Large intestine (tissue), 3 donors: ENCODE measurements at regions not wholly inside any gene's neighbourhood (a gene's known extent, or its start where the extent isn't known, plus 50 kb on each side); places are given as distances from the start of the nearest gene placed in this dataset.

Experiments used
- DNase-seq, 2 donors: peaks; one replicate each; pipeline versions ENCODE4 v3.0.0 to v3.0.0-alpha.2; 2013
- H3K27ac ChIP-seq: one replicate; pipeline ENCODE4 v1.5.1; 2013; ENCODE audit warnings: low read length
- H3K27me3 ChIP-seq: 2 replicates; pipeline ENCODE4 v1.6.1; 2013; ENCODE audit warnings: low read length; ENCODE audit not compliant: control insufficient read depth, insufficient read depth
- H3K36me3 ChIP-seq: 2 replicates; pipeline ENCODE4 v1.6.1; 2013; ENCODE audit warnings: low read length; ENCODE audit not compliant: control insufficient read depth, insufficient read depth
- H3K4me1 ChIP-seq: one replicate; pipeline ENCODE4 v1.6.1; 2013; ENCODE audit warnings: low read length; ENCODE audit not compliant: control insufficient read depth, insufficient read depth
- H3K4me3 ChIP-seq: one replicate; pipeline ENCODE4 v1.5.1; 2013; ENCODE audit warnings: low read length
- H3K9me3 ChIP-seq: one replicate; pipeline ENCODE4 v1.6.1; 2013; ENCODE audit warnings: mild to moderate bottlenecking, low read depth, low read length, moderate library complexity; ENCODE audit not compliant: control insufficient read depth
- WGBS: methylation state at CpG from one replicate; pipeline ENCODE4 v1.1.5; 2013; ENCODE audit warnings: low lambda C conversion rate; ENCODE audit not compliant: insufficient coverage; 5-methylcytosine and 5-hydroxymethylcytosine counted together

DNA sequence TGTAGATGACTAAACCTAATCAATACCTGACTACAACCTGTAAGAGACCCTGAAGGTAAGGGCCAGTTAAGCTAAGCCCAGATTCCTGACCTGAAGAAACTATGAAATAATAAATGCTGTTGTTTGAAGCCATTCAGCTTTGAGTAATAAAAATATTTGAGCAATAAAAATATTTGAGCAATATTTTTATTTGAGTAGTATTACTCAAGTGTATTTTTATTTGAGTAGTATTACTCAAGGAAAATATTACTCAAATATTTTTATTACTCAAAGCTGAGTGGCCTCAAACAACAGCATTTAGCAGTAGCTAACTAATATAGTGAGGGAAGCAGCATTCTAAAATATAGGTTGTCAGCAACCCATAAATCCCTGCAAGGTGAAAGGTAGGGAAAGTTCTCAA lies 143.8 kb upstream of the RARB start:
- no peak for DNase-seq
- Histone ChIP-seq H3K9me3 (no peaks in the 10 kb centered on the region), H3K4me3 (no peak overlapping the region), H3K27me3 (no peaks in the 10 kb centered on the region), H3K4me1 (no peaks in the 10 kb centered on the region), H3K27ac (no peak overlapping the region), H3K36me3 (no peaks in the 10 kb centered on the region)

DNA sequence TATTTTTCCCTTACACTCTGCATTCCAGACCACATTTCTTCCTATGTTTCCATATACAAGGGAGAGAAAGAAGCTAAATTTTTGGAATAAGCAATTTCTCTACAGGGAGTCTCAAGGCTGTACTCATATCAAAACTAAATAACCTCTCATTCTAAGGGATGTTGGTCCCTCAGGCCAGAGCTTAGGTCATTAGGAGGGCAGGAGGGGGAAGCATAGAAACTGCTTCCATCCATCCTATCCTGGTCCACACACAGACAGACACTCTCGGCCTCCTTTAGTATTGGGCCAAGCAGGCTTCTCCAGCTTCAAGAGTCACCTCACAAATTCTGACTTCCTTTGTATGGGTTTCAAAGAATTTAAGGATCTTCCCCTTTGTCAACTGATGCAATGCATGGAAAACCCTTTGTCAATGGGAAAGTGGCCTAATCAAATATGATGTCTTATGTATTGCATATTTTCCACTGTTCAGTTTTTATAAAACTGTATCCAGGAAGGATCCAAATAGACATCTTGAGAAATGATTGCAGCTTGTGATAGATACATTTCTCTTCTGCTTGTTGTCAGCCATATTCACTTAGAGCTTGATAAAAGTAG lies 140.7 kb upstream of the RARB start:
- H3K27ac ChIP-seq: no peak overlapping the region
- no peak overlapping the region for H3K4me3 ChIP-seq
- no peak for DNase-seq
- no peaks in the 10 kb centered on the region for H3K36me3 ChIP-seq
- no peaks in the 10 kb centered on the region for H3K27me3 ChIP-seq
- no CpG with 5 or more reads among the region's 1 CpG for WGBS
- H3K4me1 ChIP-seq: no peaks in the 10 kb centered on the region
- no peaks in the 10 kb centered on the region for H3K9me3 ChIP-seq

DNA sequence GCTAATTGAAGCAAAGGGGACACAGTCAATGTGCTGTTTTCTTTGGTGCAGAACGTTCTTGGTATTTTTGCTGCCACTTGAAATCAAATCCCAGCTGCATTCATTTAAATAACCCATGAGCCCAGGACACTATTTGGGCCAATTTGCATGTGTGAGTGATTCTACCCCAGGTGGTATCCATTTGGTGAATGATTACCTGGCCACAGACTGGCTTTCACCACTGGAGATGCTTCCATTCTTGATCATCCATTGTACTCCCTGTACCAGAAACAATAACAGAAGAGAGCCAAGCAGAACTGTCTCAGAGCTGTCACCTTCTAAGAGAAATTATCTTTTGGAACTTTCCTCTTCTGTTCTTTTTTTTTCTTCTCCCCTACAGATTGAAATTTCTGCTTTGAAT lies 139.7 kb upstream of the RARB start:
- WGBS: no CpG with 5 or more reads among the region's 1 CpG
- no peaks in the 10 kb centered on the region for H3K27me3 ChIP-seq

DNA sequence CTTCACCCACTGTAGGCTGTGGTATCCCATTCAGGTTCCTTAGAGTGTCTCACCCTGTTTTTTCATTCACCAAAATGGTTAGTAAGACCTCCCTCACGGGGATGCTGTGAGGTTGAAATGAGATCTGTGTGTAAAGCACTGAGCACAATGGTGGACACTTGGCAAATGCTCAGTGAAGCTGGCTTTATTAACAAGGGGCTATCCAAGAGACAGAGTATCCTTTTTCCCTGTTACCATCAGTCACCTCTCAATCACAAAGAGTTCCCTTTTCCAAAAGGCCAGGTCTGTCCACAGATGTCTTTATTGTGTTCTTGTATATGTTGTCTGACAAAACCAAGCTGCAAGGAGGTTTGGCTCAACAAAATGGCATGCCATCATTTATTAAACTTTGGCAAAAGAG lies 138.9 kb upstream of the RARB start:
- WGBS: no CpG with 5 or more reads among the region's 1 CpG
- Histone ChIP-seq H3K4me1 (no peaks in the 10 kb centered on the region), H3K4me3 (no peak overlapping the region), H3K9me3 (no peaks in the 10 kb centered on the region), H3K27me3 (no peaks in the 10 kb centered on the region), H3K36me3 (no peaks in the 10 kb centered on the region), H3K27ac (no peak overlapping the region)
- DNase-seq: no peak

More for the DNA sequence above, 139.7 kb upstream of the RARB start:
- Histone ChIP-seq H3K4me1 (no peaks in the 10 kb centered on the region), H3K27ac (no peak overlapping the region), H3K4me3 (no peak overlapping the region), H3K36me3 (no peaks in the 10 kb centered on the region), H3K9me3 (no peaks in the 10 kb centered on the region)
- no peak for DNase-seq

DNA sequence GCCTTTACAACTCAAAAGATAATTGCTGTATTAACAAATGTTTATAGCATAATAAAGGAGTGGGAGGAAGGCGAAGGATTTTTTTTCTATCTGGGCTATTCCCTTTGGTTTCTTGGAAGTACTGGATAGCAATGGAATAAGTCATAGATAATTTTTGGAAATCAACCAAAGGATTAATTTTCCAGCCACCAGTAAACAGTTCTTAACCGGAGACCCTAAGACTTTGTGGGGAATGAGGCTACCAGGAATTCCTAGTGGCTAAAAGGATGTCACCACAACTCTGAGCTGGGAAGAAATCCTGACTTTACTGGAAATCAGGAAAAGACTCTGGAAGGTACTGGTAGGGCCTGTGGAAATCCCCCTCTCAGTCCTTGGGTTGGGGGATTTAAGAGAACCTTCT lies 138.4 kb upstream of the RARB start:
- H3K4me3 ChIP-seq: no peak overlapping the region
- H3K27me3 ChIP-seq: no peaks in the 10 kb centered on the region
- H3K27ac ChIP-seq: no peak overlapping the region
- no peaks in the 10 kb centered on the region for H3K4me1 ChIP-seq
- no peak for DNase-seq
- H3K9me3 ChIP-seq: no peaks in the 10 kb centered on the region
- no CpG with 5 or more reads among the region's 2 CpGs for WGBS
- H3K36me3 ChIP-seq: no peaks in the 10 kb centered on the region

DNA sequence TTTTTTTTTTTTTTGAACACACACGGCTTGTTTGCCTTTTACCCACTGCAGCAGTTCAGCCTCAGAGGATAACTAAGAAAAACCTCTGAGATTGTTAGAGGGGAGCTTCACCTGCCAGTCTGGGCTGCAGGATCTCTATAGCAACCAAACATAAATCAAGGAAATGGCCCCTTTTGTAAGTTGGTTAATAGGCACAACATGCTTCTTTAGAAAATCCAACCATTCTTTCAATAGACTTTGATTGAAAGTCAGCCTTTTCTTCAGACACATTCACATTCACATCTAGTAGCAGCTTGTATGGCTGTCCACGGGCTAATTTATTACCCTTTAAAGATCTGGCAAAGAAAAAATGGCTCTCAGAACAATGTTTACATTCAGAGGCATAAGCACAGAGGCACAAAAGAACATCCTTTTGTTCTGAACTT lies 136.6 kb upstream of the RARB start:
- no peak overlapping the region for H3K27ac ChIP-seq
- 20% methylated on average over 1 of the region's 2 CpGs for WGBS

DNA sequence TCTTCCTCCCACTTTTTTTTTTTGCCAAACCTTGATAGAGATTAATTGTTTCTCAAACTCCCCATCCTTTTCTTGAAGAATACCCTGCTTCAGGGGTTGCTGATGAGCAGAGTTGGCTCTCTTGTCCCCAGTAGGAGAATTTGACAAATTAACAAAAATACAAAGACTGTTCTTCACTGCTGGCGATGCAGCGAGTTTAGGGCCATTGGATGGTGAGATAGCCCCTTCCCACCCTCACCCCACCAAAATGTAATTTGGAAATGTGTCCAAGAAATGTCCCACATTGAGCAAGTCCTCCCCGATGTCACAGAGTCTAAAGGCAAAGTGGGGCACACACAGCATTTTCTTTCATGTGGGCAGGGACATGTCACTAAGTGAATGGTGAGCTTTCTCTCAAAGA lies 136.0 kb upstream of the RARB start:
- Histone ChIP-seq H3K9me3 (no peaks in the 10 kb centered on the region), H3K4me3 (no peak overlapping the region), H3K36me3 (no peaks in the 10 kb centered on the region), H3K27me3 (no peaks in the 10 kb centered on the region), H3K4me1 (no peaks in the 10 kb centered on the region), H3K27ac (no peak overlapping the region)
- no CpG with 5 or more reads among the region's 3 CpGs for WGBS
- no peak for DNase-seq

More for the DNA sequence above, 136.6 kb upstream of the RARB start:
- DNase-seq: peak in 1 of 2 donors; percentile 37
- Histone ChIP-seq H3K4me3 (no peak overlapping the region), H3K9me3 (no peaks in the 10 kb centered on the region), H3K36me3 (no peaks in the 10 kb centered on the region), H3K4me1 (no peaks in the 10 kb centered on the region), H3K27me3 (no peaks in the 10 kb centered on the region)

DNA sequence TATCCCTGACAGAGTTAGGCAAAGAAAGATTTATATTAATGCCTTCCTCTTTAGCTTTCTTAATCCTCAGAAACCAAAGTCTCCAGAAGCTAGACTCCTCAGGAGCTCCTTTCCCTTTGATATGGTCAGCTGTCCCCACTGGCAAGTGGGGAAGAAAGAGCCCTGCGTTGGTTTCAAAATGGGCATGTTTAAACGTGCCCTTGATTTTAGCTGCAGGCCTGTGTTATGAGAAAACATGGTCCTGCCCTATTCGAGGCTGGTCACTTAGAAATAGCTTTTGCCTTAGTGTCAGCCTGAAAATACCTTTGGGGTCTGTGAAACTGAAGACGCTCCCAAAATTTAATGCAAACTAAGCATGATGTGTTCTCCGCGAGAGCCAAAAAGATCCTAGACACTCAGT lies 135.5 kb upstream of the RARB start:
- H3K4me3 ChIP-seq: no peak overlapping the region
- H3K4me1 ChIP-seq: no peaks in the 10 kb centered on the region
- H3K9me3 ChIP-seq: no peaks in the 10 kb centered on the region
- no peaks in the 10 kb centered on the region for H3K36me3 ChIP-seq
- H3K27ac ChIP-seq: no peak overlapping the region
- no peaks in the 10 kb centered on the region for H3K27me3 ChIP-seq
- DNase-seq: no peak
- WGBS: no CpG with 5 or more reads among the region's 6 CpGs

DNA sequence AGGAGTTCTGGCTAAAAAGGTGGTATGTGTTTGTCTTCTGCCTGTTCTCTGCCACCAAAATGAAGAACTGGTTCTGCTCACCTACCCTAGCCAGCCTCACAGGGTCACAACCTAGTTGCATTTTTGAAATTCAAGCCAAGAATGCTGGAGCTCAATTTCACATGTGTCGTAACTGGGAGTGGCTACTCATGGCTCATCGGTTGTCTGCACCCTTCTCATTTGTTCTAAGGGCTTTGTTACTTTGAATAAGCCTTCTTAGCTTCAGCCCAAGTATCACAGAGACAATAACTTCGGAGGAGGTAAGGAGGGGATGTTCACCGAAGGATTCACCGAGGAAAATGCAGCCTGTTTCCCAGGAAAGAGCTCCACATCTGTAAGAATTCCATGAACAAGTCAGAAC lies 134.3 kb upstream of the RARB start:
- Histone ChIP-seq H3K4me3 (no peak overlapping the region), H3K36me3 (no peaks in the 10 kb centered on the region), H3K27me3 (no peaks in the 10 kb centered on the region), H3K4me1 (no peaks in the 10 kb centered on the region), H3K9me3 (no peaks in the 10 kb centered on the region), H3K27ac (no peak overlapping the region)
- 57% methylated on average over 1 of the region's 5 CpGs for WGBS
- DNase-seq: no peak

DNA sequence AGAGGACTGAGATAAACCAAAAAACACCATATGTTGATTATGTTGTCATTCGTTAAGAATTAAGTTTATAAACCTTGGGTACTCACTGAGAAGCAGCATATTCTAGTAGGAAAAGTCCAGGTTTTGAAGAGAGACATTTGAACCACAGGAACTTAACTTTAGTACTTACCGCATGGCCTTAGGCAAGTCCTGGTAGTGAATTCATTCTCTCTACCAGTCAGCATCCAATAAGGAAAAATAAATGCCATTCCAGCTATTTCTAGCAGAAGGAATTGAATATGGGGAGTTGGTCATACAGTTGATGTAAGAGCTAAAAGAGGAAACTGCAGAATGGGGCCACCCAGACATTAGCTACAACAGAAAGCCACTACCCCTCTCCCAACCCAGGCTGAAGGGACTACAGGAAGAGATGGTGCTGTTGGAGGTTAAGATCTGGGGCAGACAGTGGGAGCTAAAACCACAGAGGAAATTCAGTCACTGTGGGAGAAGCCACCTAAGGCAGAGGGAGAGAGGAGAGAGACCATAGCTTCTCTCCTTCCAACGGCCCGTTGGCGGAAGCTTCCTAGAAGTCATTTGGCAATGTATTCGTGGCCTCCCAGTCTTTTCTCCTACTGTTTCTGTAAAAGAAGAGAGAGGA lies 133.8 kb upstream of the RARB start:
- WGBS: 83% methylated on average over 1 of the region's 6 CpGs
- no peak overlapping the region for H3K4me3 ChIP-seq
- no peaks in the 10 kb centered on the region for H3K36me3 ChIP-seq
- H3K27ac ChIP-seq: no peak overlapping the region
- DNase-seq: no peak
- H3K4me1 ChIP-seq: no peaks in the 10 kb centered on the region
- no peaks in the 10 kb centered on the region for H3K9me3 ChIP-seq
- no peaks in the 10 kb centered on the region for H3K27me3 ChIP-seq
